ENCODE measurements at regions not wholly inside any gene's neighbourhood (a gene's known extent, or its start where the extent isn't known, plus 50 kb on each side); places are given as distances from the start of the nearest gene placed in this dataset.

DNA sequence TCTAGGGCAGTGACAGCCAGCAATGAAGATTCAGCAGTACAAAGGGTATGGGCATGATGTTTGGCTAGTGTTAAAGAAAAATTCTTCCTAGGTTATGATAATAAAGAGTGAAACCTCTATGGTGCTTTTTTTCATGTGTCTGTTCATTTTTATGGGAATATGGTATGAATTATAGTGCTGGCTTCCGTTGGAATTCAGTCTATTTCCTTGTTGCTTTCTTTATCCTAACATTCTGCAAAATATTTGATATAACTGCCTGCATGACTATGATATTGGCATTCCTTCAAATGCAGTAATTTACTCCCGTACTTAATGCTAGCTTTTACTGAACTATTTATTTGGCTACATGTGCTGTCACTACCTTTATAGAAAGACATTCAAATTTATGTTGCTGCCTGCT, 57.6 kb upstream of the ATP11B start:
- DNase-seq = no peak

- no peak for DNase-seq
These were observed 55.5 kb upstream of the ATP11B start for GRCh38 chr3:182737825-182738224.

DNA sequence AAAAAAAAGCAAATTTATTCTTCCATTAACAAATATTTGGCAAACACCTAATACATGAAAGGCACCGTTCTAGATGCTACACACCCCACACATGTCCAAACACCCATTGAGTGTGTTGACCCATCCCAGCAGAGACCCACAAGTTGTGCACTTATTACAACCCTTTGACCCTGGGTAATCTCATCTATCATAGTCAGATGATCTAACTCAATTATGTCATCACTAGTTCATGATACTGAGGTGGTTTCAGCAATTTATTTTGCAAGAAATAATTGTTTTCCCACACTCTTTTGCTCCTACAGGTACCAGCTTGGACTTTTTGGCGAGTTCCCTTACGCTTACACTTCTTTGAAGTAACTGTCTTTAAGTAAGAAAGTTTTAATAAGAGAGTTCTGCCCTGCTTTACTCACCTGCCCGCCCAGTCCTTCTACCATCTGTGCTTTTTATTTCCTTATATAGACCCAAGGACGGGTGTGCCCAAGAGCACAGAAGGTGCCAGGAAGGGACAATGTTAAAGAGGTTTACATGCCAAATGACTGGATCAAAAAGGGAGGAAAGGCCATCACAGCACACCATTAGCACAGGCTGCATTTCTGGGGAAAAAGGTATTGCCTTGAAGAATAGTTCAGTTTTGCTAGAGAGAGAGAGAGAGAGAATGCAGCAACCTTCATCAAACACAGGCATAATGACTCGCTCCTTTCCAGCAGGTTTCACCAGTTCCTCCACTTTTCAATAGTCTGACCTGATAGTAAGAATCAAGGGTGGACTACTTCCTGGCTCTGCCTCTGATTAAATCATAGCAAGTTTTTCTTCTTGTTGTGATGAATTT, 54.5 kb upstream of the ATP11B start:
- DNase-seq = no peak

DNA sequence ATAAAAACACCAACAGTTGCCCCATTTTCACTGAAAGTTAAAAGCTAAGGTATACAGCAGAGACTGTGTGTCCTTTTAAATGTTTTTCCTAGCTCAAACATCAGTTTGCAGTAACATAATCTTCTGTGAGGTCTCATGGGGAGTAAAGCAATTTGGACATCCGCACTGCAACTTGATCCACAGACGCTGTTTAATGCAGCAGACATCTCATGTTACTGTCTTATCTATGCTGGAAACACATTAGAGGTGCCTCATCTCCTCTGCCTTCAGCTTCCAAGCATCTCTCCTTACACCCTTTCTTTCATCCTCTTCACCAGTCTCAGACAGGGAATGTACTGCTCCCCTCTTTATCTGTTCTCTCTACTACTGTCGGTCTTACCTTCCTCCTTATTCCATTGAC, 53.7 kb upstream of the ATP11B start:
- no peak for DNase-seq

GRCh38 chr3:182740710-182741109, 52.6 kb upstream of the ATP11B start:
- no peak for DNase-seq

DNA sequence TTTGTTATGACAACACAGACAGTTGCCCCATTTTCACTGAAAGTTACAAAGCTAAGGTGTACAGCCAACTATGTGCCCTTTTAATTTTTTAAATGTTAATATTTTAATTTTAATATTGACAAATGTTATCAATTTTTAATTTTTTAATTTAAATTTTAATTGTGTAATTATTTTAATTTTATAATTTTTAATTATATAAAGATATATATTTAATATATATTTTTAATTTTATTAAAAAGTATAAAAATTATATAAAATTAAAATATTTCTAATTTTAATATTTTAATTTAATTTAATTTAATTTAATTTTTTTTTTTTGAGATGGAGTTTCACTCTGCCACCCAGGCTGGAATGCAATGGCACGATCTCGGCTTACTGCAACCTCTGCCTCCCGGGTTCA, 52.1 kb upstream of the ATP11B start:
- DNase-seq = no peak
